Tibial nerve (tissue), 4 donors: ENCODE measurements at regions not wholly inside any gene's neighbourhood (a gene's known extent, or its start where the extent isn't known, plus 50 kb on each side); places are given as distances from the start of the nearest gene placed in this dataset.

ENCODE experiments used
- EP300 ChIP-seq, 2 donors: sonication (generic); formaldehyde crosslinking; IDR thresholded peaks; one replicate each; pipeline ENCODE4 v1.6.1; 2017; ENCODE audit warnings: antibody characterized with exemption in 2 of 2, mild to moderate bottlenecking in 1 of 2
- POLR2A ChIP-seq, 2 donors: fragments of 450-650 bp; IDR thresholded peaks; one replicate each; pipeline ENCODE4 v1.6.1; 2017; ENCODE audit warnings: antibody characterized with exemption in 2 of 2, mild to moderate bottlenecking in 2 of 2, moderate library complexity in 2 of 2
- TF ChIP-seq, protein P1 (sequence below), 5 experiments: fragments of 200-600 bp in 3 of 5; fragments of 450-650 bp in 2 of 5; sonication (generic) in 3 of 5; IDR thresholded peaks; one replicate each; pipeline ENCODE4 v1.5.1; 2016 to 2019; ENCODE audit warnings: antibody characterized with exemption in 5 of 5, mild to moderate bottlenecking in 3 of 5, moderate library complexity in 2 of 5

- TF ChIP-seq, protein P1, sequence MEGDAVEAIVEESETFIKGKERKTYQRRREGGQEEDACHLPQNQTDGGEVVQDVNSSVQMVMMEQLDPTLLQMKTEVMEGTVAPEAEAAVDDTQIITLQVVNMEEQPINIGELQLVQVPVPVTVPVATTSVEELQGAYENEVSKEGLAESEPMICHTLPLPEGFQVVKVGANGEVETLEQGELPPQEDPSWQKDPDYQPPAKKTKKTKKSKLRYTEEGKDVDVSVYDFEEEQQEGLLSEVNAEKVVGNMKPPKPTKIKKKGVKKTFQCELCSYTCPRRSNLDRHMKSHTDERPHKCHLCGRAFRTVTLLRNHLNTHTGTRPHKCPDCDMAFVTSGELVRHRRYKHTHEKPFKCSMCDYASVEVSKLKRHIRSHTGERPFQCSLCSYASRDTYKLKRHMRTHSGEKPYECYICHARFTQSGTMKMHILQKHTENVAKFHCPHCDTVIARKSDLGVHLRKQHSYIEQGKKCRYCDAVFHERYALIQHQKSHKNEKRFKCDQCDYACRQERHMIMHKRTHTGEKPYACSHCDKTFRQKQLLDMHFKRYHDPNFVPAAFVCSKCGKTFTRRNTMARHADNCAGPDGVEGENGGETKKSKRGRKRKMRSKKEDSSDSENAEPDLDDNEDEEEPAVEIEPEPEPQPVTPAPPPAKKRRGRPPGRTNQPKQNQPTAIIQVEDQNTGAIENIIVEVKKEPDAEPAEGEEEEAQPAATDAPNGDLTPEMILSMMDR (IDR thresholded peaks at IDR 0.05) = no peak
- TF ChIP-seq EP300 (IDR thresholded peaks at IDR 0.05) = no peak
- TF ChIP-seq POLR2A (IDR thresholded peaks at IDR 0.05) = no peak
These were observed 263.6 kb upstream of the GPC6 start for GRCh38 chr13:92963029-92963428.
